ENCODE measurements at regions not wholly inside any gene's neighbourhood (a gene's known extent, or its start where the extent isn't known, plus 50 kb on each side); places are given as distances from the start of the nearest gene placed in this dataset.

DNA sequence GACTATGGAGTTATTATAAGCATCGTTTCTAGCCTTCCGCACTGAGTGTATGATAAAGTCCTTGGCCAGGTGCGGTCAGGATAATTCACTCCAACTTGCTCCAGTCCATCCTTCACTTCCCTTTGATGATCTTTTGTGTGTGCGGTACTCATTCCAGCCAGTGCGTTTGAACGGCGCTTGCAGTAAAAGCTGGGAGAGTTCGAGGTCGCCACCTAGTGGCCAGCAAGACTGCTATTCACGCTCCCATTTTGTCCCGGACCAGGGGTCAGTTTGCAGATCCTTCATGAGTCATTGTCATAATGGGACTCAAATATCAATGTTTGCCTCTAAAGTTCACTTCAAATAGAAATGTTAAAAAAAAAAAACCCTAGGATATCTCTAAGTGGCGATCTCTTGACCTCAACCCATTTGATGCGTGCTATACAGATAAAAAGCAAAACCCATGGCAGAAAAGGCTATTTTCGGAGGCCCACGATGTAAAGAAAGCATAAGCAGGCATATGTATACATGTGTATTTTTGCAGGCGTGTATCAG is 417.1 kb downstream of the TMEM114 start:
- Histone ChIP-seq H3K4me1 (ENCODE audit: control insufficient read depth, insufficient read depth, low read length) (no peaks in the 10 kb centered on the region), H3K36me3 (ENCODE audit: control insufficient read depth, insufficient read depth, low read length) (no peaks in the 10 kb centered on the region), H3K9me3 (ENCODE audit: control insufficient read depth, insufficient read depth, low read length) (no peaks in the 10 kb centered on the region), H3K27ac (ENCODE audit: low read length) (no peak overlapping the region), H3K27me3 (ENCODE audit: control insufficient read depth, insufficient read depth, low read length) (no peaks in the 10 kb centered on the region), H3K4me3 (ENCODE audit: low read length) (no peak overlapping the region)
- H3K9me3 Mint-ChIP-seq: peaks cover 2 to 3% of the 10 kb centered on the region in 2 donors
- ATAC-seq (no peak), DNase-seq (peak in 1 of 2 donors; percentile 5)
- no peak overlapping the region for H3K27ac Mint-ChIP-seq
- intact Hi-C loops (cut with micrococcal nuclease): loop anchor here (10.0 kb wide), 1 partner anchor 1488 kb away; no protein-coding TSS in a partner anchor
- no peaks in the 10 kb centered on the region for H3K36me3 Mint-ChIP-seq
- TF ChIP-seq, protein P1, sequence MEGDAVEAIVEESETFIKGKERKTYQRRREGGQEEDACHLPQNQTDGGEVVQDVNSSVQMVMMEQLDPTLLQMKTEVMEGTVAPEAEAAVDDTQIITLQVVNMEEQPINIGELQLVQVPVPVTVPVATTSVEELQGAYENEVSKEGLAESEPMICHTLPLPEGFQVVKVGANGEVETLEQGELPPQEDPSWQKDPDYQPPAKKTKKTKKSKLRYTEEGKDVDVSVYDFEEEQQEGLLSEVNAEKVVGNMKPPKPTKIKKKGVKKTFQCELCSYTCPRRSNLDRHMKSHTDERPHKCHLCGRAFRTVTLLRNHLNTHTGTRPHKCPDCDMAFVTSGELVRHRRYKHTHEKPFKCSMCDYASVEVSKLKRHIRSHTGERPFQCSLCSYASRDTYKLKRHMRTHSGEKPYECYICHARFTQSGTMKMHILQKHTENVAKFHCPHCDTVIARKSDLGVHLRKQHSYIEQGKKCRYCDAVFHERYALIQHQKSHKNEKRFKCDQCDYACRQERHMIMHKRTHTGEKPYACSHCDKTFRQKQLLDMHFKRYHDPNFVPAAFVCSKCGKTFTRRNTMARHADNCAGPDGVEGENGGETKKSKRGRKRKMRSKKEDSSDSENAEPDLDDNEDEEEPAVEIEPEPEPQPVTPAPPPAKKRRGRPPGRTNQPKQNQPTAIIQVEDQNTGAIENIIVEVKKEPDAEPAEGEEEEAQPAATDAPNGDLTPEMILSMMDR (IDR thresholded peaks at IDR 0.05): peak; percentile 51
- H3K4me1 Mint-ChIP-seq: no peaks in the 10 kb centered on the region
- 30% methylated on average over 15 of the region's 16 CpGs for WGBS (ENCODE audit: insufficient coverage)
- no peaks in the 10 kb centered on the region for H3K27me3 Mint-ChIP-seq (ENCODE audit: low read depth in 2 of 2)
- no peak overlapping the region for H3K4me3 Mint-ChIP-seq

DNA sequence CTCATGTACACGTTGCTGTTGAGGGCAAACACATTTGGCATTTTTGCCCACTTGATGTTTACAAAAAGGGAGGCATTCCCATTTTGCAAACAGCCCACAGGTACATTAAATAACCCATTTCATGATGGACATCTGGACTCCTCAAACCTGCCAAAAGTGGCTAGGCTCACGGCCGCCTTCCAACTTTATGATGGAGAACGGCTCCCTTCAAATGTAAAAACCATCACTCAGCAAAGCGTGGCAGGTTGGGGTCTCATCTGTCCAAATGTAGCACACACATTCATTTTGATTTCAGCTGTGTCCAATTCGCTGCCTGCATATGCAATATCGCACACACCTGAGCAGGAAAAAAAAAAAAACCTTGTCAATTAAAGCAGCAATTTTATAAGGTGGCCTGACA is 417.8 kb downstream of the TMEM114 start:
- no peaks in the 10 kb centered on the region for H3K9me3 ChIP-seq (ENCODE audit: control insufficient read depth, insufficient read depth, low read length)
- no peaks in the 10 kb centered on the region for H3K36me3 ChIP-seq (ENCODE audit: control insufficient read depth, insufficient read depth, low read length)
- H3K27me3 Mint-ChIP-seq (ENCODE audit: low read depth in 2 of 2): no peaks in the 10 kb centered on the region
- no peaks in the 10 kb centered on the region for H3K27me3 ChIP-seq (ENCODE audit: control insufficient read depth, insufficient read depth, low read length)
- no peak for DNase-seq
- WGBS (ENCODE audit: insufficient coverage): 89% methylated on average over 7 of the region's 7 CpGs
- H3K4me1 Mint-ChIP-seq: no peaks in the 10 kb centered on the region
- no peak overlapping the region for H3K27ac ChIP-seq (ENCODE audit: low read length)
- no peak overlapping the region for H3K4me3 Mint-ChIP-seq
- TF ChIP-seq, protein P1 (IDR thresholded peaks at IDR 0.05): no peak
- intact Hi-C loops (cut with micrococcal nuclease): loop anchor here (10.0 kb wide), 1 partner anchor 1488 kb away; no protein-coding TSS in a partner anchor
- H3K9me3 Mint-ChIP-seq: peaks cover 2 to 3% of the 10 kb centered on the region in 2 donors
- no peak overlapping the region for H3K27ac Mint-ChIP-seq
- H3K36me3 Mint-ChIP-seq: no peaks in the 10 kb centered on the region
- no peak overlapping the region for H3K4me3 ChIP-seq (ENCODE audit: low read length)
- no peaks in the 10 kb centered on the region for H3K4me1 ChIP-seq (ENCODE audit: control insufficient read depth, insufficient read depth, low read length)
- ATAC-seq: no peak

DNA sequence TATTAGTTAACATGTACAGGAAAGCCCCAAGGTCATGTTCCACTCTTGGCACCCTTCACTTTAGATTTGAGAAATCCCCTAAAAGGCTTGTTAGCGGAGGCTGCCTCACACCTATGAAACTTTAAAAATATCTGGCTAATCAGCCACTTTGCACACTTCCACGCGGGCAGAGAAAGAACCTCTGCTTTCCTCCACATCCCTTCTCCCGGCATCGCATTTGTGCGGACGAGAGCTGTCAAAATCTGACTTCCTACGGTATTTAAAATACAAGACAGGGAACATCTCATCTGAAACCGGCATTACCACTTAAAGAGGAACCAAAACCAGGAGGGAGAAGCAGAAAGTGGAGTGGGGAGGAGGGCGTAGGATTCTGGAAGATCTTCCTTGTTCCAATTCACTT is 422.3 kb downstream of the TMEM114 start:
- Histone ChIP-seq H3K4me1 (ENCODE audit: control insufficient read depth, insufficient read depth, low read length) (no peaks in the 10 kb centered on the region), H3K27me3 (ENCODE audit: control insufficient read depth, insufficient read depth, low read length) (no peaks in the 10 kb centered on the region), H3K4me3 (ENCODE audit: low read length) (no peak overlapping the region), H3K9me3 (ENCODE audit: control insufficient read depth, insufficient read depth, low read length) (no peaks in the 10 kb centered on the region), H3K36me3 (ENCODE audit: control insufficient read depth, insufficient read depth, low read length) (no peaks in the 10 kb centered on the region), H3K27ac (ENCODE audit: low read length) (no peak overlapping the region)
- no peaks in the 10 kb centered on the region for H3K27me3 Mint-ChIP-seq (ENCODE audit: low read depth in 2 of 2)
- TF ChIP-seq, protein P1 (IDR thresholded peaks at IDR 0.05): no peak
- no peaks in the 10 kb centered on the region for H3K4me1 Mint-ChIP-seq
- intact Hi-C loops (cut with micrococcal nuclease): no loop called here
- peaks cover 3% of the 10 kb centered on the region in 2 donors for H3K9me3 Mint-ChIP-seq
- DNase-seq: no peak
- no peak for ATAC-seq
- no peak overlapping the region for H3K4me3 Mint-ChIP-seq
- 83% methylated on average over 8 of the region's 10 CpGs for WGBS (ENCODE audit: insufficient coverage)
- H3K27ac Mint-ChIP-seq: no peak overlapping the region
- no peaks in the 10 kb centered on the region for H3K36me3 Mint-ChIP-seq

DNA sequence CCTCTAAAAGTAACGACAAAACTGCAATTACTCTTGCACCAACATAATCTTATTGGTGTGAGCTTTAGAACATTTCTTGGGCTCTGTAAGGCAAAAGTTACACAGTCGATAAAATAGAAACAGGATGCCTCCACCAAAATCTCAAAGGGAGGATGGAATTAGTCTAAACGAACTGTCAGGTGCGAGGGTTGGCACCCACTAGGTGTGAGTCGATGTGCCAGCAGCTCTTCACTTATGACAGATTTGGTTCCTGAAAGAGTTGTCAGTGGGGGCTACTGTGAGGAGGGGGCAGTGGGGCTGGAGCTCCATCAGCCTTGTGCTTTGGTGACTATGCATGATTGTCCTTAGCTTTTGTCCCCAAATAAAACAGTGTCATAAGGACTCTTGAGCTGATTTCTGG is 422.9 kb downstream of the TMEM114 start:
- WGBS (ENCODE audit: insufficient coverage): 93% methylated on average over 5 of the region's 5 CpGs
- Histone ChIP-seq H3K4me3 (ENCODE audit: low read length) (no peak overlapping the region), H3K4me1 (ENCODE audit: control insufficient read depth, insufficient read depth, low read length) (no peaks in the 10 kb centered on the region), H3K27ac (ENCODE audit: low read length) (no peak overlapping the region), H3K27me3 (ENCODE audit: control insufficient read depth, insufficient read depth, low read length) (no peaks in the 10 kb centered on the region), H3K36me3 (ENCODE audit: control insufficient read depth, insufficient read depth, low read length) (no peaks in the 10 kb centered on the region), H3K9me3 (ENCODE audit: control insufficient read depth, insufficient read depth, low read length) (no peaks in the 10 kb centered on the region)
- no peaks in the 10 kb centered on the region for H3K36me3 Mint-ChIP-seq
- no peak overlapping the region for H3K27ac Mint-ChIP-seq
- no peaks in the 10 kb centered on the region for H3K4me1 Mint-ChIP-seq
- H3K27me3 Mint-ChIP-seq (ENCODE audit: low read depth in 2 of 2): no peaks in the 10 kb centered on the region
- TF ChIP-seq, protein P1 (IDR thresholded peaks at IDR 0.05): no peak
- peaks cover 3% of the 10 kb centered on the region in 2 donors for H3K9me3 Mint-ChIP-seq
- DNase-seq (no peak), ATAC-seq (no peak)
- intact Hi-C loops (cut with micrococcal nuclease): no loop called here
- H3K4me3 Mint-ChIP-seq: no peak overlapping the region

Data from natural killer cell (primary cell).